Sigmoid colon (tissue), 6 donors: ENCODE measurements at regions not wholly inside any gene's neighbourhood (a gene's known extent, or its start where the extent isn't known, plus 50 kb on each side); places are given as distances from the start of the nearest gene placed in this dataset.

Experiments used
- DNase-seq: peaks from one replicate; pipeline ENCODE4 v3.0.0-alpha.2; 2019
- H3K27ac ChIP-seq, 4 donors: fragments of 200-600 bp; sonication (generic); one replicate each; pipeline ENCODE4 v1.5.1; 2016 to 2019; ENCODE audit warnings: mild to moderate bottlenecking in 1 of 4
- H3K27me3 ChIP-seq, 3 donors: fragments of 200-600 bp; sonication (generic); one replicate each; pipeline ENCODE4 v1.5.1; 2019; ENCODE audit warnings: mild to moderate bottlenecking in 1 of 3
- H3K36me3 ChIP-seq, 4 donors: fragments of 200-600 bp; sonication (generic); one replicate each; pipeline ENCODE4 v1.5.1; 2016 to 2019
- H3K4me1 ChIP-seq, 4 donors: fragments of 200-600 bp; sonication (generic); one replicate each; pipeline ENCODE4 v1.5.1; 2017 to 2019
- H3K4me3 ChIP-seq, 4 donors: fragments of 200-600 bp; sonication (generic); one replicate each; pipeline ENCODE4 v1.5.1; 2017 to 2019; ENCODE audit warnings: mild to moderate bottlenecking in 2 of 4, moderate library complexity in 1 of 4
- H3K9me3 ChIP-seq, 4 donors: fragments of 200-600 bp in 3 of 4; sonication (generic) in 3 of 4; one replicate each; pipeline versions ENCODE4 v1.5.1 to v1.6.1; 2013 to 2019
- EP300 ChIP-seq, 4 donors: sonication (generic); formaldehyde crosslinking; IDR thresholded peaks; one replicate each; pipeline ENCODE4 v1.6.1; 2017; ENCODE audit warnings: antibody characterized with exemption in 4 of 4
- POLR2A ChIP-seq, 2 donors: fragments of 450-650 bp; IDR thresholded peaks; one replicate each; pipeline ENCODE4 v1.6.1; 2016; ENCODE audit warnings: antibody characterized with exemption in 2 of 2, mild to moderate bottlenecking in 2 of 2, moderate library complexity in 2 of 2
- POLR2AphosphoS5 ChIP-seq, 4 donors: sonication (generic); formaldehyde crosslinking; IDR thresholded peaks; one replicate each; pipeline ENCODE4 v1.6.1; 2017; ENCODE audit warnings: antibody characterized with exemption in 4 of 4
- whole genome bisulfite sequencing, 2 donors: extraction: QIAGEN DNeasy Blood & Tissue Kit; methylation state at CpG; one replicate each; pipeline ENCODE4 v1.1.7; 2013; 5-methylcytosine and 5-hydroxymethylcytosine counted together
- intact Hi-C: fragments of 100-400 bp; cut with DNase I; formaldehyde crosslinking; loops from one replicate; pipeline ENCODE4 v1.15.1; 2023
- TF ChIP-seq, protein P1 (sequence below), 4 experiments: fragments of 450-650 bp in 3 of 4; fragments of 200-600 bp in 1 of 4; IDR thresholded peaks; one replicate each; pipeline ENCODE4 v1.5.1; 2016 to 2019; ENCODE audit warnings: antibody characterized with exemption in 4 of 4, mild to moderate bottlenecking in 3 of 4, moderate library complexity in 2 of 4
- donor health status: healthy with polysubstance abuse.
- donor health status: healthy.

GRCh38 chr10:114771157-114771556, 50.4 kb upstream of the FHIP2A start:
- TF ChIP-seq POLR2A (IDR thresholded peaks at IDR 0.05) (no peak), POLR2AphosphoS5 (IDR thresholded peaks at IDR 0.05) (no peak), EP300 (IDR thresholded peaks at IDR 0.05) (no peak)
- TF ChIP-seq, protein P1, sequence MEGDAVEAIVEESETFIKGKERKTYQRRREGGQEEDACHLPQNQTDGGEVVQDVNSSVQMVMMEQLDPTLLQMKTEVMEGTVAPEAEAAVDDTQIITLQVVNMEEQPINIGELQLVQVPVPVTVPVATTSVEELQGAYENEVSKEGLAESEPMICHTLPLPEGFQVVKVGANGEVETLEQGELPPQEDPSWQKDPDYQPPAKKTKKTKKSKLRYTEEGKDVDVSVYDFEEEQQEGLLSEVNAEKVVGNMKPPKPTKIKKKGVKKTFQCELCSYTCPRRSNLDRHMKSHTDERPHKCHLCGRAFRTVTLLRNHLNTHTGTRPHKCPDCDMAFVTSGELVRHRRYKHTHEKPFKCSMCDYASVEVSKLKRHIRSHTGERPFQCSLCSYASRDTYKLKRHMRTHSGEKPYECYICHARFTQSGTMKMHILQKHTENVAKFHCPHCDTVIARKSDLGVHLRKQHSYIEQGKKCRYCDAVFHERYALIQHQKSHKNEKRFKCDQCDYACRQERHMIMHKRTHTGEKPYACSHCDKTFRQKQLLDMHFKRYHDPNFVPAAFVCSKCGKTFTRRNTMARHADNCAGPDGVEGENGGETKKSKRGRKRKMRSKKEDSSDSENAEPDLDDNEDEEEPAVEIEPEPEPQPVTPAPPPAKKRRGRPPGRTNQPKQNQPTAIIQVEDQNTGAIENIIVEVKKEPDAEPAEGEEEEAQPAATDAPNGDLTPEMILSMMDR (IDR thresholded peaks at IDR 0.05), result no peak
- Histone ChIP-seq H3K4me1 (peaks cover 0 to 15% (median 13%) of the 10 kb centered on the region in 4 donors), H3K4me3 (no peak overlapping the region), H3K36me3 (no peaks in the 10 kb centered on the region), H3K27me3 (peaks cover 5 to 25% (median 14%) of the 10 kb centered on the region in 3 donors), H3K27ac (no peak overlapping the region), H3K9me3 (no peaks in the 10 kb centered on the region)
- intact Hi-C loops, result no loop called here
- 90 to 93% methylated on average over 1 of the region's 1 CpG for WGBS, 2 donors
- no peak for DNase-seq

DNA sequence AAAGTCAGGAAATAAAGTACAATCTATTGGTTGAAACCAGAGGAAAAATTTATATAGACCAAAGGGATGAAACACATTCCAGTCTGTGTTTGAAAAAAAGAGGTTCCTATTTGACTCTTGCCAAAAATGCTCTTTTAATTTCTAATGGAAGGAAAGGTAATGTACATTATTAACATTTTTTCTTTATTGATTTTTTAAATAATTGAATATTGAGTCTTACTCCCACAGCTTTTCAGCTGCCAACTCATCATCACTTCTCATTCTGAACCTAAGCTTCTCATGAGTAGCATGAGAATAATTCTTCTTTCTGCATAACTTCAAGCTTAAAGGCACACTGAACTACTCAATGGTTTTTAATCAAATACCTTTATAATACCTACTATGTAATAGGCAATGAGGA, 49.8 kb upstream of the FHIP2A start:
- Histone ChIP-seq H3K27me3 (peaks cover 5 to 19% (median 9%) of the 10 kb centered on the region in 3 donors), H3K27ac (no peak overlapping the region), H3K4me1 (peaks cover 0 to 15% (median 13%) of the 10 kb centered on the region in 4 donors), H3K36me3 (no peaks in the 10 kb centered on the region), H3K9me3 (no peaks in the 10 kb centered on the region), H3K4me3 (no peak overlapping the region)
- TF ChIP-seq POLR2A (IDR thresholded peaks at IDR 0.05) (no peak), EP300 (IDR thresholded peaks at IDR 0.05) (no peak), POLR2AphosphoS5 (IDR thresholded peaks at IDR 0.05) (no peak)
- TF ChIP-seq, protein P1 (IDR thresholded peaks at IDR 0.05), result no peak
- intact Hi-C loops, result no loop called here
- no peak for DNase-seq
